Heart left ventricle (tissue), 13 donors: ENCODE measurements at regions not wholly inside any gene's neighbourhood (a gene's known extent, or its start where the extent isn't known, plus 50 kb on each side); places are given as distances from the start of the nearest gene placed in this dataset.

ENCODE experiments used
- POLR2A ChIP-seq, 2 donors: fragments of 450-650 bp; IDR thresholded peaks; one replicate each; pipeline ENCODE4 v1.6.1; 2017; ENCODE audit warnings: antibody characterized with exemption in 2 of 2, mild to moderate bottlenecking in 2 of 2, moderate library complexity in 2 of 2
- TF ChIP-seq, protein P1 (sequence below), 12 donors: fragments of 200-600 bp; sonication (generic) in 4 of 12; IDR thresholded peaks; one replicate each; pipeline versions ENCODE4 v1.5.0 to v1.8.0; 2018 to 2022; ENCODE audit warnings: antibody characterized with exemption in 12 of 12, mild to moderate bottlenecking in 5 of 12
- donor health status: ischemic (EF 13 %, LVEDD 7.1; RV severe dilation, severe dysfunction).
- donor health status: DM: no; HTN: yes; CAD: no.
- donor health status: DM: no; HTN: no; CAD: no.
- donor health status: ischemic (EF 25% LVEDD 6.9; RV normal size, moderate dysfunction).
- donor health status: ischemic (EF 25% LVEDD 5.7; RV mildly dilated, moderate dysfunction).
- donor health status: ischemic (EF 35%, LVEDD 5.7; RV mildly dilated, moderate dysfunction).
- donor health status: nonischemic (EF 11% LVEDD 7.7; RV severe dilation, severe dysfunction).
- donor health status: DM: yes; HTN: yes; CAD: no.
- donor health status: PGD.
- donor health status: ischemic (EF 29% LVEDD 5.4; RV normal size, mild dysfunction).
- donor health status: nonischemic (EF 23%, LVEDD 6.1; RV moderate dilation, normal function).

DNA sequence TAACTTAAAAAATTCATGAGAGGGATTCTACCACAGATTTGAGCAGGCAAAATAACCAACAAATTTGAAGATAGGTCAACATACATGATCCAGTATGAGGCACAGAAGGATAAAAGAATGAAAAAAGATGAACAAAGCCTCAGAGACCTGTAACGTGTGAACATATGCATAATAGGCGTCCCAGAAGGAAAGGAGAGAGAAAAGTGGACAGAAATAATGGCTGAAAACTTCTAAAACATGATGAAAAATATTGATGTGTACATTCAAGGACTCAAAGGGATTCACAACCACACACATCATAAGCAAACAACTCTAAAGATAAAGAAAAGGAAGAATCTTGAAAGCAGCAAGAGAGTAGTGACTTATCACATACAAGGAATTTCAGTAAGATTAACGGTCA lies 100.1 kb upstream of the PARD3B start:
- TF ChIP-seq, protein P1, sequence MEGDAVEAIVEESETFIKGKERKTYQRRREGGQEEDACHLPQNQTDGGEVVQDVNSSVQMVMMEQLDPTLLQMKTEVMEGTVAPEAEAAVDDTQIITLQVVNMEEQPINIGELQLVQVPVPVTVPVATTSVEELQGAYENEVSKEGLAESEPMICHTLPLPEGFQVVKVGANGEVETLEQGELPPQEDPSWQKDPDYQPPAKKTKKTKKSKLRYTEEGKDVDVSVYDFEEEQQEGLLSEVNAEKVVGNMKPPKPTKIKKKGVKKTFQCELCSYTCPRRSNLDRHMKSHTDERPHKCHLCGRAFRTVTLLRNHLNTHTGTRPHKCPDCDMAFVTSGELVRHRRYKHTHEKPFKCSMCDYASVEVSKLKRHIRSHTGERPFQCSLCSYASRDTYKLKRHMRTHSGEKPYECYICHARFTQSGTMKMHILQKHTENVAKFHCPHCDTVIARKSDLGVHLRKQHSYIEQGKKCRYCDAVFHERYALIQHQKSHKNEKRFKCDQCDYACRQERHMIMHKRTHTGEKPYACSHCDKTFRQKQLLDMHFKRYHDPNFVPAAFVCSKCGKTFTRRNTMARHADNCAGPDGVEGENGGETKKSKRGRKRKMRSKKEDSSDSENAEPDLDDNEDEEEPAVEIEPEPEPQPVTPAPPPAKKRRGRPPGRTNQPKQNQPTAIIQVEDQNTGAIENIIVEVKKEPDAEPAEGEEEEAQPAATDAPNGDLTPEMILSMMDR (IDR thresholded peaks at IDR 0.05): no peak
- no peak for TF ChIP-seq POLR2A (IDR thresholded peaks at IDR 0.05)
